Dermis microvascular lymphatic vessel endothelial cell (primary cell): ENCODE measurements at regions not wholly inside any gene's neighbourhood (a gene's known extent, or its start where the extent isn't known, plus 50 kb on each side); places are given as distances from the start of the nearest gene placed in this dataset.

Source experiments
- DNase-seq, 2 donors: peaks; one replicate each; pipeline versions ENCODE4 v3.0.0 to v3.0.0-alpha.2; 2010; ENCODE audit warnings: low read depth in 2 of 2

DNA sequence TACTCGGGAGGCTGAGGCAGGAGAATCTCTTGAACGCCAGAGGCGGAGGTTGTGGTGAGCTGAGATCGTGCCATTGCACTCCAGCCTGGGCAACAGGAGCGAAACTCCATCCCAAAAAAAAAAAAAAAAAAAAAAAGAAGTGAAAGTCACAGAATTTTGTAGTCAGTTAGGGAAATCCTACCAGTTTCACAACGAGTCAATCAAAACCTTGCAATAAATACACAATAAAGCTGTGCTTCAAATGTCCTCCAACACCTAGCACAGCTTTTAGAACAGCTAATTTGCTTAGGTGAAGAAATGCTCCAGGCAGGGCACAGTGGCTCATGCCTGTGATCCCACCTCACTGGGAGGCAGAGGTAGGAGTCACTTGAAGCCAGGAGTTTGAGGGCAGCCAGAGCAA, 112.8 kb upstream of the ATF7IP start:
- no peak for DNase-seq

DNA sequence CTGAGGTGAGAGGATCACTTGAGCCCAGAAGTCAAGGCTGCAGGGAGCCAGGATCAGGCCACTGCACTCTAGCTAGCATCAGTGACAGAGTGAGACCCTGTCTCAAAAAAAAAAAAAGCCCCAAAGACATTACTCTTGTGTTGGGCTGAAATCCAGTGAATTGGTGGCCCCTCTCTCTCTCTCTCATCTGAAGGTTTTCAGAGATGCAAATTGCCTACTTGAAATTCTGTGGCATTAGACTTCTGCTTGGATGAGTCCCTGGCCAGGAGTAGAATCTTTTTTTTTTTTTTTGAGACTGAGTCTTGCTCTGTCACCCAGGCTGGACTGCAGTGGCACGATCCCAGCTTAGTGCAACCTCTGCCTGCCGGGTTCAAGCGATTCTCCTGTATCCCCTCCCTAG, 112.0 kb upstream of the ATF7IP start:
- no peak for DNase-seq

DNA sequence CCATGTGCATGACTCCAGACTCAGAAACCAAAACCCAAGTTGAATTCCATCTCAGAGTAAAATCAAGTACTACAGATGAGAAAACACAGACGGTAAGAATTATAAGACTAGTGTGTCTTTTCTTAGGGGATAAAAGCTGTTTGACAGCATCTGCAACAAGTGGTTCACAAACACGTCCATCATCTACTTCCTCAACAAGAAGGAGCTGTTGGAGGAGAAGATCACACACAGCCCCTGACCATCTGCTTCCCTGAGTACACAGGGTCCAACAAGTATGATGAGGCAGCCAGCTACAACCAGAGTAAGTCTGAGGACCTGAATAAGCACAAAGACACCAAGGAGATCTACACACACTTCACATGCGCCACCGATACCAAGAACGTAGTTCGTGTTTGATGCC, 110.7 kb upstream of the ATF7IP start:
- DNase-seq, result no peak

- DNase-seq, result peak in 1 of 2 donors; percentile 56
Measured at GRCh38 chr12:14256121-14256520, 109.4 kb upstream of the ATF7IP start.

DNA sequence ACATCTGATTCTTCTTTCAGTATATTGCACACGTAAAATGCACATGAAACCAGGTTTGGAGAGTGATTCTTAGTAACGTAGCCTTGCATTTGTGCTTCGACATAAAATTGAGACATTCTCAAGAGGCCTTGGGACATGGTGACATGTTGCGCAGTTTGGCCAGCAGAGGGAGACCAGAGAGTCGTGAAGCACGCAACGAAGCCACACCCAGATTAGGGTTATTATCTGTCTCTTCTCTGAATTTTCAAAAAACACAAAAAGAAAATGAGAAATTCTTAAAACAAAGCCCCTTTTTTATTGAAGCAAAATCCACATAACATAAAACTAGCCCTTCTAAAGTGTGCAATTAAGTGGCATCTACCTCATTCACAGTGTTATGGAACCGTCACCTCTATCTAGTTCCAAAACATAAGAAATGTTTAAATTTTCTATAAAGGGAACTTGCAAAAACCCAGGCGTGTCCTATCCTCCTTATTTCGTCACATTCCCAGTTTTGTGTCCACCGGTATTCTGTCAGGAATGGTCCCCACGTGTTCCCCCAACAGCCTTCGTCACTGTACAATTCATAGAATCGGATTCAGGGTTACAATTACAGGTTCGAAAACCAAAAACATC, 108.8 kb upstream of the ATF7IP start:
- DNase-seq, result peak; percentile 79 to 89

- no peak for DNase-seq
Measured at GRCh38 chr12:14257303-14257733, 108.2 kb upstream of the ATF7IP start.

DNA sequence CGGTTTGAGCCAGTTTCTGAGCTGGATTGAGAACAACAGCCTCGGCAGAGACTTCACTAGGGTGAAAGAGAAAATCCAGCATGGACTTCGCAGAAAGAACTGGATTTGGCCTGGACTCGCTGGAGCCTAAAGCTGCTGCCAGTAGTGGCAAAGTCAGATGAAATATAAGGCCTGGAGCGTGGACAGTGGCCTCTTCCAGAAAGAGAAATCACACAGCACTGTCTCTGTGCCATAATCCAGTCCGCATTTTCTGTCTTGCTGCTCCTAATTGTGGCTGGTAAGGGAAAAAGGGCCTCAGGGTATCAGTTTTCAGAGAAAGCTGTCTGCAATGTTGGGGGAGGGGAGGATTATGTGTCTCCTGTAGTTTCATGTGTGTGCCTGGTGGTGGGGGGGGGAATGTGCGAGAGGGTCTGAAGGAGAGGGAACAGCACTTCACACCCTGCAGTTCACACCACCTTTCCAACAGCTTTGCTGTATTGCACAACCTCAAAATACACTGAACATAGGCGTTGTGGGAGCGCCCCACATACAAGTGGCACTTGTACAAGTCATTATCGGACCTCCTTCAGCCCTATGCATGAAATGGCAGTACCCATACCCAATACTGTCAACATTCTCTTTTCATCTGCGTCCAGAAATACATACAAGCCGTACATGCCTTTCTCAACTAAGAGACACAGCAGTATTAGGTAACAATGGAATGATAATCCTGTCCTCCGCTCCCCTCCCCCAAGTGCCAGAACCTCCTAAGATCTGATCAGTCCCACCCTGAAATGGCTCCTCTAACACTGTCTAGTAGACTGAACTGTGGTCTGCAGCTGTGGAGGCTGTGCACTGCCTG, 107.5 kb upstream of the ATF7IP start:
- peak; percentile 98 to 99 for DNase-seq

- no peak for DNase-seq
Measured at GRCh38 chr12:14258575-14258940, 106.9 kb upstream of the ATF7IP start.

GRCh38 chr12:14259481-14260010, 105.9 kb upstream of the ATF7IP start:
- DNase-seq, result no peak

DNA sequence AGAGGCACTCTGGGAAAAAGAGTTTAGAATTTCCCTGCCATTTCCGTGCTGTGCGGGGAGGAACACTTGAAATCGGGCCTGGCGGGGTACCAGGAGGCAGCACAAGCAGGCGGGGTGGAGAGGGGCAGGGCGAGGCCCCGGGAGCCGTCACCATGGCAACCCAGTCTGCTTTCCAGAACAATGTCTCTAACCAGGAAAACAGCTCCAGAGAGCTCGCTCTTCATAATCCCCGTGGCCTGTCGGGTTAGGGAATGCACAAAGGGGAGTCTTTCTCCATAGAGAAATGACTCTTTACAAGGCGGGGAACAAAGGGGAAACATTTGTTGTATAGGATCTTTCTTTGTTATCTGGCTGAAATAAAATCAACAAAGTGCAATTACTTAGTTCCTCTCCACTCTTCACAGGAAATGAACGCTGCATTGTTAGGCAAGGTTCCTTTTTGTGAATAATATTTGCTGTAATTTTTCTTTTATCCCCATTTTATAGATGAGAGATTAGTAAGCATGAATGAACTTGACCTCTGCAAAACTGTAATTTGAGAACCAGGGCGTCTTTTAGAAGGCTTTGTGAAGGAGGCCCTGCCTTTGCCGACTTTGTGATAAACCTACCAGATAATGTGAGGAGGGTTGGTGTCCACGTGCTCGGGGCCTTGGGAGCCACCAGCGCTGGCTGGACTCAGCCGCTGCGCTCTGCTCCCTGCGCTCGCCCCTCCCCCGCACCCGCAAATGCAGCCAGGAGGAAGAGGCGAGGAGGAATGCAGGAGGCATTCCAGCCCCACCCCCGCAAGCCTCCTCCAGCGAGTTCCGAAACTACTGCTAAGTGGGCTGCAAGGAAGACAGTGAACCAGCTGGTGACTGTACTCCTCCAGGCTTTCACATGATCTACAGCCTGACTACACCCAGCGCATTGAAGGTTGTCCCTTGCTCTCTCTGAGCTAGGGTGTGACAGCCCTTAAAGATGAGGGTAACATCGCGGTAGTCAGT, 105.2 kb upstream of the ATF7IP start:
- DNase-seq, result peak; percentile 92 to 94

GRCh38 chr12:14261096-14261495, 104.4 kb upstream of the ATF7IP start:
- DNase-seq, result no peak

DNA sequence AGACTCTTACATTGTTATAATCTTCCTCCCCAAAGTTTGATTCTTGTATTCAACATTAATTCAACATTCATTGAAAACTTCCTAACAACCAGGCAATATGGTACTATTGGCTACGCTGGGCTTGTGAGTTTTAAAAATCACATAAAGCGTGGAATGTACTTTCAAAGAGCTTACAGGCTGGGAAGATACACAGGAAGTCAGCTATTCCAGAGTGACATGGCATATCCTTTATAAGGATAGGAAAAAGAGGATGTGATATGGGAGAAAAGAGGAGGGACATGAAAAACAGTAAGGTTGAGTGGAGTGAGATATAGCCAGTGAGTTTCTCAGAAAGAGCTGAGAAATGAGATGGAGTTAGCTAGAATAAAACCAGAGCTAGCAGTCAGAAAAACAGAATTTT, 103.6 kb upstream of the ATF7IP start:
- peak in 1 of 2 donors; percentile 68 for DNase-seq

DNA sequence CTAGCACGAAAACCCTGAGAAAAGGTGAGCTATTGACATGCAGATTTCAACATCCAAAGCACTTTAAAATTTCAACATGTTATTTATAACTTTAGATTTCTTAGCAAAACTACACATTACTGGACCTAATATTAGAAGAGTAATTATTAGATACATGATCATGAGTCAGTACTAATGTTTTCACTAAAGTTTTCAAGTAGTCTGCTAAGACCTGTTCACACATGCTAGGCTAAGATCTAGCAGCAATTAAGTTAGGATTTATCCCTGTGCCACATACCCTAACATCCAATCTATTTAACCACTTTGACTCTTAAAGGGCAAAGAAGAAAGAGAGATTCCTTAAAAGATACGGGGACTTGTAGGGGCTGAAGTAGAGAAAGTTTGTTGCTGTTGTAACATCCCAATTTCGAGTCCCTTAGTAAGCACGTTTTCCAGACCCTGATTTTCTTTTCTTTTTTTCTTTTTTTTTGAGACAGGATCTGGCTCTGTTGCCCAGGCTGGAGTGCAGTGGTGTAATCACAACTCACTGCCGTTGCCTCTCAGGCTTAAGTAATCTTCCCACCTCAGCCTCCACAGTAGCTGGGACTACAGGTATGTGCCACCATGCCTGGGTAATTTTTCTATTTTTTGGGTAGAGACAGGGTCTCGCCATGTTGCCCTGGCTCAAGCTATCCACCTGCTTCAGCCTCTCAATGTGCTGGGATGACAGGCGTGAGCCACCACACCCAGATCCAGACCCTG, 102.5 kb upstream of the ATF7IP start:
- DNase-seq, result no peak

DNA sequence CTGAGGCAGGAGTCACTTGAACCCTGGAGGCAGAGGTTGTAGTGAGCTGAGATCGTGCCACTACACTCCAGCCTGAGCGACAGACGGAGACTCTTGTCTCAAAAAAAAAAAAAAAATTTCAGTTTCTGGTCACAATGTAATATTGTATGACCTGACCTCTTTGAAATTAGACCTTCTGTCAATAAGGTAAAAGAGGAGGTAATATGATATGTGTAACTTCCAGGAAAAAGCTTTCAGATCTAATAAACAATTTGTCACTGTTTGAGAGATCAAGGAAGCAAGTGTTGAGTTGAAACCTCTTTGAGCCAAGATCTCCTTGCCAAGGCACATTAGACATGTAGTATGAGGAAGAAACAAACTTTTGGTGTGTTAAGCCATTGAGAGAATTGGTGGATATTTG, 101.7 kb upstream of the ATF7IP start:
- no peak for DNase-seq

DNA sequence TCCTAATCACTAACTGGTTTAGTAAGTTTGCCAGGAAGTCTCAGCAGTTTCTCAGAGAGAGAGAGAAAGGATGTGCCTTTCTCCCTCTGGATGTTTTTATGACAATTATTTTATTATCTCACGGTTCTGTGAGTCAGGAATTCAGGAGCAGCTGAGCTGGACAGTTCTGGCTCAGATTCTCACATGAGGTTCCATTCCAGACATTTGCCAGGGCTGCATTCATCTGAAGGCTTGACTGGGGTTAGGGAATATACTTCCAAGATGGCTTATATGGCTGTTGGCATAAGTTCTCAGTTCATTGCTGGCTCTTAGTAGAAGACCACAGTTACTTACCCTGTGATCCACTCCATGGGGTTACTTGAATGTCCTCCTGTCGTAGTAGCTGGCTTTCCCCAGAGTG, 101.2 kb upstream of the ATF7IP start:
- no peak for DNase-seq

DNA sequence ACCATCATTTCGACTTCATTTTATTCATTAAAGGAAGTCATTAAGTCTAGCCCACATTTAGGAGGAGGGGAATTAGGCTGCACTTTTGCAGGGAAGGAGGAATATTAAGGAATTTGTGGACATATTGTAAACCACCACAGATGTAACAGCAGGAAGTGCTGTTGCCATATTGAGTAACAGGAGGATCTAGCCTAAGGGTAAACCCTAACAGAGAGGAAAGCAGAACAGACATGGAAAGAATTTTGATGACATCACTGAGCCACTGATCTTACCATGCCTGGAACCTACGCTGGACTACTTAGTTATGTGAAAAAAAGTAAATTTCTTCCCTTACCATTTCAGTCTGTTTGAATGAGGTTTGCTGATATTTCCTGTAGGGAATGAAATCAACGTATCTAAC, 100.7 kb upstream of the ATF7IP start:
- DNase-seq, result no peak

GRCh38 chr12:14268120-14268515, 97.4 kb upstream of the ATF7IP start:
- DNase-seq, result no peak

GRCh38 chr12:14270392-14270791, 95.1 kb upstream of the ATF7IP start:
- no peak for DNase-seq

DNA sequence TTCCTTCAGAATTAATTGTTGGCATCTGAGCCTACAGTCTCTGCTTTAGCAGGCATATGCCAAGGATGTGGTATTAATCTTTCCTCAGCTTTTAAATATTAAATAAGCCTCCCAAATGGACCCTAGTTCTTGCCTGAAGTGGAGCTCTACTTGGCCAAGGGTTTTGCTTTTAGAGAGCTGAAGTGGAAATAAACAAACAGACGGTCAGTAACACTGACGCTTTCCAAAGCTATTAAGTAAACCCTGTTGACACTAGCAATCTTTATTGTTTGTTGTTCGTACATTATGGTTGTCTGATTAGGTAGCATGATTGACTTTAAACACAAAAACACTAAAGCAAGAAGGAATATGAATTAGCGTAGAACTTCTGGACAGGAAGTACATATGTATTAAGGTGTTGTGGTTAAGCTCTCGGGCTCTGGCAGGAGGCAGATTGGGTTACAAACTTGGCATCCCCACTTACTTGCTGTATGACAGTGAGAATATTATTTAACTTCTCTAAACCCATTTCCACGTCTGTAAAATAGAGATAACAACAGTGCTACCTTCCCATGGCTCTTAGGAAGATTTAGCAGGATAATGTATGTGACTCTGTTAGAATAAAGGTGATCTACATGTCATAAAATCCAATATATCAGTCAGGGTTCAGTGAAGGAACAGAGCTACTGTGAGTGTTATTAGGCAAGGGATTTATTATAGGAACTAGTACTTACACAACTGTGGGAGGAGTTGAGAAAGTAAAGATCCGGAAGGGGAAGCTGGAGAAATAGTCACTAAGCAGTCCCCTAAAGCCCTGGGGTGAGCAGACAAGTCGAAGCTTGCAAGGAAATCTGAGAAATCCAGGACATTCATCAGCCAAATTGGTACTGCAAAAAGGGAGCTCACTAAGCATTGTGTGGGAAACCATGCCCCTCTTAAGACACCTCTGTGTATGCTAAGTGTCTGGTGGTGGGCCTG, 92.2 kb upstream of the ATF7IP start:
- no peak for DNase-seq

- no peak for DNase-seq
Measured at GRCh38 chr12:14273913-14274311, 91.6 kb upstream of the ATF7IP start.
